ENCODE measurements at regions not wholly inside any gene's neighbourhood (a gene's known extent, or its start where the extent isn't known, plus 50 kb on each side); places are given as distances from the start of the nearest gene placed in this dataset.

GRCh38 chr16:85291302-85292148 lies 179.3 kb upstream of the CIBAR2 start (continued):
- TF ChIP-seq, protein P1, sequence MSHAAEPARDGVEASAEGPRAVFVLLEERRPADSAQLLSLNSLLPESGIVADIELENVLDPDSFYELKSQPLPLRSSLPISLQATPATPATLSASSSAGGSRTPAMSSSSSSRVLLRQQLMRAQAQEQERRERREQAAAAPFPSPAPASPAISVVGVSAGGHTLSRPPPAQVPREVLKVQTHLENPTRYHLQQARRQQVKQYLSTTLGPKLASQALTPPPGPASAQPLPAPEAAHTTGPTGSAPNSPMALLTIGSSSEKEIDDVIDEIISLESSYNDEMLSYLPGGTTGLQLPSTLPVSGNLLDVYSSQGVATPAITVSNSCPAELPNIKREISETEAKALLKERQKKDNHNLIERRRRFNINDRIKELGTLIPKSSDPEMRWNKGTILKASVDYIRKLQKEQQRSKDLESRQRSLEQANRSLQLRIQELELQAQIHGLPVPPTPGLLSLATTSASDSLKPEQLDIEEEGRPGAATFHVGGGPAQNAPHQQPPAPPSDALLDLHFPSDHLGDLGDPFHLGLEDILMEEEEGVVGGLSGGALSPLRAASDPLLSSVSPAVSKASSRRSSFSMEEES (CRISPR knock-in tag; IDR thresholded peaks at IDR 0.05), result peak; percentile 95
- TF ChIP-seq ZNF329 (CRISPR knock-in tag; IDR thresholded peaks at IDR 0.05; ENCODE audit: low read depth) (peak; percentile 80; the same call in 1 of the 2 replicates), ZNF569 (CRISPR knock-in tag; IDR thresholded peaks at IDR 0.05; ENCODE audit: borderline replicate concordance) (no peak), HNRNPLL (IDR thresholded peaks at IDR 0.05; ENCODE audit: low read depth, low read length, poor library complexity, severe bottlenecking) (peak; percentile 81), ZFP90 (CRISPR knock-in tag; IDR thresholded peaks at IDR 0.05; ENCODE audit: borderline replicate concordance) (peak; percentile 86), ZNF703 (CRISPR knock-in tag; IDR thresholded peaks at IDR 0.05; ENCODE audit: borderline replicate concordance) (peak; percentile 99), ZNF768 (CRISPR knock-in tag; IDR thresholded peaks at IDR 0.05) (peak; percentile 100), U2AF1 (optimal IDR thresholded peaks at IDR 0.05; ENCODE audit: low read depth, low read length) (peak; percentile 90), NFRKB (IDR thresholded peaks at IDR 0.05) (no peak), TFDP1 (CRISPR knock-in tag; IDR thresholded peaks at IDR 0.05; ENCODE audit: borderline replicate concordance) (peak; percentile 90; the same call in 1 of the 2 replicates), ZNF33A (CRISPR knock-in tag; IDR thresholded peaks at IDR 0.05; ENCODE audit: borderline replicate concordance) (no peak), SP1 (IDR thresholded peaks at IDR 0.05) (no peak), SP1 (CRISPR knock-in tag; IDR thresholded peaks at IDR 0.05) (peak; percentile 89), RFX1 (IDR thresholded peaks at IDR 0.05) (no peak), ZNF17 (CRISPR knock-in tag; IDR thresholded peaks at IDR 0.05) (peak; percentile 86; the same call in 1 of the 2 replicates), NFYB (CRISPR knock-in tag; IDR thresholded peaks at IDR 0.05) (peak; percentile 45), ZNF841 (CRISPR knock-in tag; IDR thresholded peaks at IDR 0.05; ENCODE audit: borderline replicate concordance) (no peak), XRCC5 (optimal IDR thresholded peaks at IDR 0.05; ENCODE audit: low read length) (peak; percentile 98), KDM5B (CRISPR knock-in tag; IDR thresholded peaks at IDR 0.05; ENCODE audit: borderline replicate concordance) (peak; percentile 98)
- TF ChIP-seq, protein P2, sequence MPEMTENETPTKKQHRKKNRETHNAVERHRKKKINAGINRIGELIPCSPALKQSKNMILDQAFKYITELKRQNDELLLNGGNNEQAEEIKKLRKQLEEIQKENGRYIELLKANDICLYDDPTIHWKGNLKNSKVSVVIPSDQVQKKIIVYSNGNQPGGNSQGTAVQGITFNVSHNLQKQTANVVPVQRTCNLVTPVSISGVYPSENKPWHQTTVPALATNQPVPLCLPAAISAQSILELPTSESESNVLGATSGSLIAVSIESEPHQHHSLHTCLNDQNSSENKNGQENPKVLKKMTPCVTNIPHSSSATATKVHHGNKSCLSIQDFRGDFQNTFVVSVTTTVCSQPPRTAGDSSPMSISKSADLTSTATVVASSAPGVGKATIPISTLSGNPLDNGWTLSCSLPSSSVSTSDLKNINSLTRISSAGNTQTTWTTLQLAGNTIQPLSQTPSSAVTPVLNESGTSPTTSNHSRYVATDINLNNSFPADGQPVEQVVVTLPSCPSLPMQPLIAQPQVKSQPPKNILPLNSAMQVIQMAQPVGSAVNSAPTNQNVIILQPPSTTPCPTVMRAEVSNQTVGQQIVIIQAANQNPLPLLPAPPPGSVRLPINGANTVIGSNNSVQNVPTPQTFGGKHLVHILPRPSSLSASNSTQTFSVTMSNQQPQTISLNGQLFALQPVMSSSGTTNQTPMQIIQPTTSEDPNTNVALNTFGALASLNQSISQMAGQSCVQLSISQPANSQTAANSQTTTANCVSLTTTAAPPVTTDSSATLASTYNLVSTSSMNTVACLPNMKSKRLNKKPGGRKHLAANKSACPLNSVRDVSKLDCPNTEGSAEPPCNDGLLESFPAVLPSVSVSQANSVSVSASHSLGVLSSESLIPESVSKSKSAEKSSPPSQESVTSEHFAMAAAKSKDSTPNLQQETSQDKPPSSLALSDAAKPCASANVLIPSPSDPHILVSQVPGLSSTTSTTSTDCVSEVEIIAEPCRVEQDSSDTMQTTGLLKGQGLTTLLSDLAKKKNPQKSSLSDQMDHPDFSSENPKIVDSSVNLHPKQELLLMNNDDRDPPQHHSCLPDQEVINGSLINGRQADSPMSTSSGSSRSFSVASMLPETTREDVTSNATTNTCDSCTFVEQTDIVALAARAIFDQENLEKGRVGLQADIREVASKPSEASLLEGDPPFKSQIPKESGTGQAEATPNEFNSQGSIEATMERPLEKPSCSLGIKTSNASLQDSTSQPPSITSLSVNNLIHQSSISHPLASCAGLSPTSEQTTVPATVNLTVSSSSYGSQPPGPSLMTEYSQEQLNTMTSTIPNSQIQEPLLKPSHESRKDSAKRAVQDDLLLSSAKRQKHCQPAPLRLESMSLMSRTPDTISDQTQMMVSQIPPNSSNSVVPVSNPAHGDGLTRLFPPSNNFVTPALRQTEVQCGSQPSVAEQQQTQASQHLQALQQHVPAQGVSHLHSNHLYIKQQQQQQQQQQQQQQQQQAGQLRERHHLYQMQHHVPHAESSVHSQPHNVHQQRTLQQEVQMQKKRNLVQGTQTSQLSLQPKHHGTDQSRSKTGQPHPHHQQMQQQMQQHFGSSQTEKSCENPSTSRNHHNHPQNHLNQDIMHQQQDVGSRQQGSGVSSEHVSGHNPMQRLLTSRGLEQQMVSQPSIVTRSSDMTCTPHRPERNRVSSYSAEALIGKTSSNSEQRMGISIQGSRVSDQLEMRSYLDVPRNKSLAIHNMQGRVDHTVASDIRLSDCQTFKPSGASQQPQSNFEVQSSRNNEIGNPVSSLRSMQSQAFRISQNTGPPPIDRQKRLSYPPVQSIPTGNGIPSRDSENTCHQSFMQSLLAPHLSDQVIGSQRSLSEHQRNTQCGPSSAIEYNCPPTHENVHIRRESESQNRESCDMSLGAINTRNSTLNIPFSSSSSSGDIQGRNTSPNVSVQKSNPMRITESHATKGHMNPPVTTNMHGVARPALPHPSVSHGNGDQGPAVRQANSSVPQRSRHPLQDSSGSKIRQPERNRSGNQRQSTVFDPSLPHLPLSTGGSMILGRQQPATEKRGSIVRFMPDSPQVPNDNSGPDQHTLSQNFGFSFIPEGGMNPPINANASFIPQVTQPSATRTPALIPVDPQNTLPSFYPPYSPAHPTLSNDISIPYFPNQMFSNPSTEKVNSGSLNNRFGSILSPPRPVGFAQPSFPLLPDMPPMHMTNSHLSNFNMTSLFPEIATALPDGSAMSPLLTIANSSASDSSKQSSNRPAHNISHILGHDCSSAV (CRISPR knock-in tag; IDR thresholded peaks at IDR 0.05; ENCODE audit: borderline replicate concordance), result peak; percentile 76; the same call in 1 of the 2 replicates
